SKM-1 (cell line): ENCODE measurements at regions not wholly inside any gene's neighbourhood (a gene's known extent, or its start where the extent isn't known, plus 50 kb on each side); places are given as distances from the start of the nearest gene placed in this dataset.
A peak's percentile ranks its signal among the peaks of the same experiment; 100 is the strongest.
"Not testable (repeated sequence)": the region's sequence is repeated elsewhere in the genome, so short reads cannot be mapped to it uniquely, and the experiment has no call there.

Experiments used
- DNase-seq: peaks from one replicate; lab custom pipeline; 2025; ENCODE audit not compliant: unreplicated experiment; lab: John Stamatoyannopoulos, UW

GRCh38 chr4:83730958-83731357 is 195.1 kb downstream of the GPAT3 start:
- DNase-seq = not testable (repeated sequence)

- no peak for DNase-seq
These were observed 192.3 kb downstream of the GPAT3 start for GRCh38 chr4:83728191-83728590.

DNA sequence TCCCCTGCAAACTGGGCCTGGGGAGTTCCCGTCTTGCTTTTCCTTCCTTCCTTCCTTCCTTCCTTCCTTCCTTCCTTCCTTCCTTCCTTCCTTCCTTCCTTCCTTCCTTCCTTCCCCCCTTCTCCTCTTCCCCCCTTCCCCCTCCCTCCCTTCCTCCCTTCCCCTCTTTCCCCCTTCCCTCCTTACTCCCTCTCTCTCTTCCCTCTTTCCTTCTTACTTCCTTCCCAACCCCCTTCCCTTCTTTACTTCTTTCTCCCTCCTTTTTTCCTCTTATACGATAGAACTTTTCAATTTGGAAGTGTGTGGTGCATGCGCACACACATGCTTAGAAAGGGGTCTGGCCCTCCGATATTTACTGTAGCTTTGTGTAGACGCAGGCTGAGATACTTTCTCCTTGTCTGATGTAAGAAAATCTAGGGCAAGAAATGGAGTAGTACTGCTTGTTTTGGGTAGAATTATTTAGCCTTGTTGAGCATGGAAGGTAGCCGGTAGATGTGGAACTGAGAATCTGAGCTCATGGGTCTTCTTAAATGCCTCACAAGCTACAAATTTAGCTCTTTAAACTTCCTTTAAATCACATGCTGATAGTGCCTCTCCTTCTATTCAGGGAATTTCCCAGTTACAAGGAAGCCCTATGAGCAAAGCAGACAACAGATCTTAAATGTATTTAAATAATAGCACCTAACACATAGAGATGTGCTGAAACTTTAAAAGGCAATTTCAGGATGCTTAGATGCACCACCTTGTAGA is 189.6 kb downstream of the GPAT3 start:
- DNase-seq = no peak

GRCh38 chr4:83724485-83725335 is 188.8 kb downstream of the GPAT3 start:
- no peak for DNase-seq

GRCh38 chr4:83723609-83724008 is 187.7 kb downstream of the GPAT3 start:
- no peak for DNase-seq

- DNase-seq = no peak
These were observed 186.9 kb downstream of the GPAT3 start for GRCh38 chr4:83722730-83723269.

- peak; percentile 70 for DNase-seq
These were observed 181.0 kb downstream of the GPAT3 start for GRCh38 chr4:83716874-83717273.

- DNase-seq = no peak
These were observed 177.0 kb downstream of the GPAT3 start for GRCh38 chr4:83712890-83713289.

GRCh38 chr4:83709627-83710026 is 173.7 kb downstream of the GPAT3 start:
- DNase-seq = no peak

GRCh38 chr4:83708500-83709175 is 172.7 kb downstream of the GPAT3 start:
- no peak for DNase-seq

DNA sequence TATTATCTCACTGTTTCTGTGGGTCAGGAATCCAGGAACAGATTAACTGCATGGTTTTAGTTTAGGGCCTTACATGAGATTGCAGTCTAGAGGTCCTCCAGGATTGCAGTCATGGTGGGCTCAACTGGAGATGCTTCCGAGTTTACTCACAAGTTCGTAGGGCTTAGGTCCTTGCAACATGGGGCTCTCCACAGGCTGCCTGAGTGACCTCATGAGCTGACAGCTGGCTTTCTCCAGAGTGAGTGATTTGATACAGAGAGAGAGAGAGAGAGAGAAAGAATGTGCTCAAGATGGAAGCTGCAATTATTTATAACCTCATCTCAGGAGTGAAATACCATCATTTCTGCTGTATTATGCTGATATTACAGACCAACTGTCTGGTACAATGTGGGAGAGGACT is 168.9 kb downstream of the GPAT3 start:
- DNase-seq = no peak

DNA sequence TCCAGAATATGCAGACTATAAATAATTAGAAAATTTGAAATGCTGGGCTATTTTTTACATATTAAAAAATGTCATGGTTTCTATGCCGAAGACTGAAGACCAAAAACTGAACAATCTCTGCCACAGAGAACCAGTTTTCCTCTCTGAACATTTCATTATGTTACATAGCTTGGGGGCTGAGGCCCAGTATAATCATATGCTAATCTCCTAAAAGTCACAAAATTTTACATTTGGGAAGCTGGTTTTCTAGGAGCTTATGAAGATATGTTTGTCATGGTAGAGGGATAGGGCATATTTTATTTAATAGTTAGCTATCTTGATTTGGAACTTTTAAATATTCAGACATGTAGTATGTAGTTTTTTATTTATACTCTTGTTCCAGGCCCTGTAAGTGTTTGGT is 167.8 kb downstream of the GPAT3 start:
- DNase-seq = no peak

- DNase-seq = no peak
These were observed 165.1 kb downstream of the GPAT3 start for GRCh38 chr4:83701041-83701440.

DNA sequence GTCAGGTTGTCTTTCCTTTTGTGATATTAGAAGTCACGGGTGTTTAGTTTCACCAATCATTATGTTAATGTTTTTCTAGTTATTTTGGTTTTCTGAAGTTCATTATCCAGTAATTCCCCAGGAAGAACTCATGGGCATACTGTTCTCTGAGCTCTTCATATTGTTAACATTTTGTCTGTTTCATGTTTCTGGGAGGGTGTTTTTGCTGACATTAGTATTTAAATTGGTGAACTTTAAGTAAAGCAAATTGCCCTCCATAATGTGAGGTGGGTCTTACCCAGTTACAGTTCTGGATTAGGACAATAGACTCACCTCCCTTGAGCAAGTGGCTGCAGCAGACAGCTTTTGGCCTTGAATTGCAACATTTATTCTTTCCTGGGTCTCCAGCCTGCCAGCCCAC is 163.4 kb downstream of the GPAT3 start:
- no peak for DNase-seq

GRCh38 chr4:83692028-83692427 is 156.1 kb downstream of the GPAT3 start:
- no peak for DNase-seq

DNA sequence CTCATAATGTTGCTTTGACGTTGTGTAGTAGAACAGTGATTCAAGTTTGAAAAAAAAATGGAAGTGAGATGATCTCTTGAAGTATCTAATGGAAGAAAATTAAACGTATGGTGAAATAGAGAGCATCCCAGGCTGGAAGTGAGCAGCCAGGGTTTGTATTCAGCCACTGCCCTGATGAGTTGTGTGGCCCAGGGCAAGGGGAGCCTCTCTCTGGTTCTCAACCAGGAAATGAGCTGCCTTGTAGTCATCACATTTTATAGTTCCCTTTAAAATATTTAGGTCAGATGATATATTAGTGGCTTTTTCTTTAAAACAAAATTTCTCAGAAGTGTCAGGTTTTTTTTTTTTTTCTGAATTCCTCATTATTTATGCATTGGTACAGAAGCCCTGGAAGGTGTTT is 150.3 kb downstream of the GPAT3 start:
- DNase-seq = no peak

DNA sequence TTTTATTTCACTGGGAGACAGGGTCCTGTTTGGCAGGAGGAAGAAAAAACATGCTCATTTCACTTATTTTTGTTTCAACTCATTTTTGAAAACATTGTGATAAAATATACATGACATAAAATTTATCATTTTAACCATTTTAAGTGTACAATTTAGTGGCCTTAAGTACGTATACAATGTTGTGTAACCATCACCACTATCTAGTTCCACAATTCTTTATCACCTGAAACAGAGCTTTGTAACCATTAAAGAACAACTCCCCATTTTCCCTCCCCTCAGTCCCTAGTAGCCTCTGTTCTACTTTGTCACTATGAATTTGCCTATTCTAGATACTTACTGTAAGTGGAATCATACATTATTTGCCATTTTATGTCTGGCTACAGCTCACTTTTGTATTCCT is 143.8 kb downstream of the GPAT3 start:
- DNase-seq = no peak

GRCh38 chr4:83679254-83679653 is 143.3 kb downstream of the GPAT3 start:
- no peak for DNase-seq

DNA sequence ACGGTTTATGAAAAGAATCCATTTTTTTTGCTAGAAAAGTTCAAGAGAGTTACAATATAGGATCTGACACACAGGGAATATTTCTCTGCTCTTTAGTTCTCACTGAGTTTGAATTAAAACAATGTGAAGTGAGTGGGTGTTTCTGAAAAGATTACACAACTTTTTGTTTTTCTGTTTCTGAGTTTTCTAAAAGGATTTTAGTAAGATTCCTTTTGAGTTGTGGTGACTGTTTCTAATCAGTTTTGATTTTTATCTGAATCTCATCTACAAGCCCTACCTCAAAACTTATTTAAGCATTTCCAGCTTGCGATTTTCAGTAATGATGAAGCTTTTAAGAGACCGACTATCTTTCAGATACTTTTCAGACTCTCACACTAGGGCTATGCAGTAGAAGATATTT is 141.7 kb downstream of the GPAT3 start:
- no peak for DNase-seq

GRCh38 chr4:83664741-83665140 is 128.8 kb downstream of the GPAT3 start:
- DNase-seq = no peak

- DNase-seq = no peak
These were observed 128.2 kb downstream of the GPAT3 start for GRCh38 chr4:83664071-83664470.

DNA sequence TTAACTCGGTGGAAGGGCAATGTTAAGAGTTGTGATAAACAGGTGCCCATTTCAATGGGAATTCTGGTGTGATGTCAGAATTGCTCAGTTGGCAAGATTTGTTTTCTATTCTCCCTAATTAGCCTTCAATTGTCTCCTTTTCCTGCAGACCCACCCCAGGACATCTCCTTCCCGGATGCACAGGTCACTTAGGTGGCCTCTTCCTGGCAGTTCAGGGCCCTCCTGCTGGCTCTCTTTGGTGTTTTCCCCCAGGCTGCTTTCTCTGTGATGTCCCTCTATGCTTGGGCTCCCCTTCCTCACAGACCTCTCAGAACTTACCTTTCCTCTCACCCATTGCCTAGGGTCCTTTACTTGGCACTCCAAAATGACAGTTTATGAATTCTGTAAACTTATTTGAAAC is 126.3 kb downstream of the GPAT3 start:
- DNase-seq = no peak
